GM06990 (cell line): ENCODE measurements at regions not wholly inside any gene's neighbourhood (a gene's known extent, or its start where the extent isn't known, plus 50 kb on each side); places are given as distances from the start of the nearest gene placed in this dataset.

Experiments
- DNase-seq: peaks from one replicate; pipeline ENCODE4 v3.0.0-alpha.2; 2011; ENCODE audit not compliant: insufficient read length; ENCODE audit errors: extremely low read depth
- H3K27me3 ChIP-seq: replicated peaks from 2 replicates; pipeline ENCODE4 v1.6.0; 2011; ENCODE audit warnings: low read length; ENCODE audit not compliant: control insufficient read depth, insufficient read depth
- H3K36me3 ChIP-seq: 2 replicates; pipeline ENCODE4 v1.5.1; 2011; ENCODE audit warnings: low read length; ENCODE audit not compliant: control insufficient read depth, insufficient read depth
- H3K4me3 ChIP-seq: replicated peaks from 2 replicates; pipeline ENCODE4 v1.5.1; 2011; ENCODE audit warnings: low read depth, mild to moderate bottlenecking, control low read depth, low read length
- CTCF ChIP-seq: IDR thresholded peaks from 2 replicates; pipeline ENCODE4 v1.5.1; 2011; ENCODE audit warnings: low read length, control low read depth, mild to moderate bottlenecking, inconsistent platforms; ENCODE audit not compliant: insufficient read depth, poor library complexity, severe bottlenecking

- H3K4me3 ChIP-seq, result no peak overlapping the region
- DNase-seq, result no peak
Measured at GRCh38 chr3:157930000-157930780, 176.0 kb downstream of the SHOX2 start.

GRCh38 chr3:157926822-157927221 lies 179.4 kb downstream of the SHOX2 start:
- no peak for TF ChIP-seq CTCF
- Histone ChIP-seq H3K27me3 (no peaks in the 10 kb centered on the region), H3K4me3 (no peak overlapping the region), H3K36me3 (no peaks in the 10 kb centered on the region)
- DNase-seq, result no peak

More at GRCh38 chr3:157930000-157930780, 176.0 kb downstream of the SHOX2 start:
- H3K36me3 ChIP-seq, result no peaks in the 10 kb centered on the region
- TF ChIP-seq CTCF, result no peak
- no peaks in the 10 kb centered on the region for H3K27me3 ChIP-seq

- no peak for DNase-seq
- Histone ChIP-seq H3K36me3 (no peaks in the 10 kb centered on the region), H3K4me3 (no peak overlapping the region), H3K27me3 (no peaks in the 10 kb centered on the region)
- TF ChIP-seq CTCF, result no peak
Measured at GRCh38 chr3:157922614-157923013, 183.6 kb downstream of the SHOX2 start.

- TF ChIP-seq CTCF, result no peak
Measured at GRCh38 chr3:157921811-157922210, 184.4 kb downstream of the SHOX2 start.

GRCh38 chr3:157920822-157921700 lies 185.2 kb downstream of the SHOX2 start:
- Histone ChIP-seq H3K27me3 (no peaks in the 10 kb centered on the region), H3K4me3 (no peak overlapping the region), H3K36me3 (no peaks in the 10 kb centered on the region)
- DNase-seq, result no peak
- no peak for TF ChIP-seq CTCF

More at GRCh38 chr3:157921811-157922210, 184.4 kb downstream of the SHOX2 start:
- Histone ChIP-seq H3K27me3 (no peaks in the 10 kb centered on the region), H3K36me3 (no peaks in the 10 kb centered on the region), H3K4me3 (no peak overlapping the region)
- DNase-seq, result no peak
